ENCODE measurements at regions not wholly inside any gene's neighbourhood (a gene's known extent, or its start where the extent isn't known, plus 50 kb on each side); places are given as distances from the start of the nearest gene placed in this dataset.
A peak's percentile ranks its signal among the peaks of the same experiment; 100 is the strongest.

DNA sequence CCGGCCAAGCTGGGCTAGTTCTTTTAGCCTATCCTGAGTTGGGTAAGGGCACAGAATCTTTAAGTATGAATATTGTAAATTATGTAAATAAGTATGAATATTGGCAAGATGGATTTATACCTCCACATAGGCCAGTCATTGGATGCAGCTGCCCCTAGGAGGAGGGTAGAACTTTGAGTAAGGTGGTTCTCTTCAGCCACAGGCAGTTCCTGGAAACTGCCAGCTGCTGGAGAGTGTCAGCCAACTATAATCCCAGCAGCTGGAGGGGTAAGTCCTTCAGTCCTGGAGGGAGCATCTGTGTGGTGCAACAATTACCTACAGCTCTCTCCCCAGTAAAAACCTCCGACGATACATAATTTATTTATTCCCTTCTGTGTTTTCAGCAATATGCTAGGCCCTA lies 65.8 kb upstream of the TMPO start:
- TF ChIP-seq, protein P1, sequence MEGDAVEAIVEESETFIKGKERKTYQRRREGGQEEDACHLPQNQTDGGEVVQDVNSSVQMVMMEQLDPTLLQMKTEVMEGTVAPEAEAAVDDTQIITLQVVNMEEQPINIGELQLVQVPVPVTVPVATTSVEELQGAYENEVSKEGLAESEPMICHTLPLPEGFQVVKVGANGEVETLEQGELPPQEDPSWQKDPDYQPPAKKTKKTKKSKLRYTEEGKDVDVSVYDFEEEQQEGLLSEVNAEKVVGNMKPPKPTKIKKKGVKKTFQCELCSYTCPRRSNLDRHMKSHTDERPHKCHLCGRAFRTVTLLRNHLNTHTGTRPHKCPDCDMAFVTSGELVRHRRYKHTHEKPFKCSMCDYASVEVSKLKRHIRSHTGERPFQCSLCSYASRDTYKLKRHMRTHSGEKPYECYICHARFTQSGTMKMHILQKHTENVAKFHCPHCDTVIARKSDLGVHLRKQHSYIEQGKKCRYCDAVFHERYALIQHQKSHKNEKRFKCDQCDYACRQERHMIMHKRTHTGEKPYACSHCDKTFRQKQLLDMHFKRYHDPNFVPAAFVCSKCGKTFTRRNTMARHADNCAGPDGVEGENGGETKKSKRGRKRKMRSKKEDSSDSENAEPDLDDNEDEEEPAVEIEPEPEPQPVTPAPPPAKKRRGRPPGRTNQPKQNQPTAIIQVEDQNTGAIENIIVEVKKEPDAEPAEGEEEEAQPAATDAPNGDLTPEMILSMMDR (IDR thresholded peaks at IDR 0.05; ENCODE audit: insufficient read depth, low read depth, low read length, missing control alignments): no peak
- no peak overlapping the region for H3K4me3 ChIP-seq (ENCODE audit: low read length)
- DNase-seq (ENCODE audit: low read depth): no peak

DNA sequence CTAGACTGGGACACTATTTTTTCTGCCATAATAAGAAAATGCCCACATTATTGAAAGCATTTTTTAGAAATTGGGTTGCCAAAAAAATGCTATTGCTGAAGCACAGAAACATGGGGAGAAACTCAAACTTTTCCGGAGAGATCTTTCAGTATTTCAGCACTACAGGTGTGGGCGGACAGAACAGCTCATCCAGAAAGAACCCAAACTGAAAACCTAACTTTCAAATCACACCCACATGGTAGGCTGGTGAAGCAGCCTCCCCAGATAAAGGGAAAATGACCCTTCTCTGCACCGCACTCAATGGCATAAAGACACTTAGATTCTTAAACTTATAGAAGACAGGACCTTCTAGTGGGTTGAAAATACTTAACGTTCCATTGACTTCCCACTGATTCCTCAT lies 62.3 kb upstream of the TMPO start:
- DNase-seq (ENCODE audit: low read depth): no peak
- TF ChIP-seq, protein P1 (IDR thresholded peaks at IDR 0.05; ENCODE audit: insufficient read depth, low read depth, low read length, missing control alignments): no peak
- H3K4me3 ChIP-seq (ENCODE audit: low read length): no peak overlapping the region

DNA sequence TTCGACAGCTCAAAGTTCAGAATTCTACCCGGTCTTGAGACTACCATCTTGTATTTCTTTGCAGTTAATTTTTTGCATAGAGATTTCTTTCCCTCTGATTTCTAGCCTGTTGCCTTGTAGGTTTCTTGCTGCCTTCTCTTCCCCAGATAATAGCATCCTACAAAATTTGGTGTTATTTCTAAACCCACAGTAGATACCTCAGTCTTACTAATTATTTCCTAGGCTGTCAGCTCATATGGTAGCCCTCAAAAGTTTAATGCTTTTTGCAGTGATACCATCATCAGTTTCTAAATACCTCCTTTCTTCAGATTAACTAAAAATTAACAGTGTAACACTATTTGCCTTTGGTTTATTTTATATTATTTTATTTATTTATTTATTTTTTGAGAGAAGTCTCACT lies 61.9 kb upstream of the TMPO start:
- no peak for DNase-seq (ENCODE audit: low read depth)
- H3K4me3 ChIP-seq (ENCODE audit: low read length): no peak overlapping the region
- TF ChIP-seq, protein P1 (IDR thresholded peaks at IDR 0.05; ENCODE audit: insufficient read depth, low read depth, low read length, missing control alignments): no peak

DNA sequence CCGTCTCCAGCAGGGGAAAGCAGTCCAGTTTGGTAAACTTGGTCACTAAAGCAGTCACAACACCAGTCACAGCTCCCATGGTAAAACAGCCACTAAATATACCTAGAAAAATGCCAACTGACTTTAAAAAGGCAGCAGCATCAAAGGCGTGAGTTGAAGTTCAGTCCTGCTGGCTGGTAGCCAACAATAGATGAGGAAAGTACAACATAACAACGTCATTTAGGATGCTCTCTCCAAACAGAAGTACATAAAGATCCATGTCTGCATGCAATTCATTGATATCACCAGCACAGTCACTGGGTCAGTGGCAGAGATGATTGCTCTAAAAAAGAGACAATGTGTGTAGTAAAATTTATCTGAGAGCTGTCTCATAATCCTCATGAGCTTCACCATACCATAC lies 59.3 kb upstream of the TMPO start:
- TF ChIP-seq, protein P1 (IDR thresholded peaks at IDR 0.05; ENCODE audit: insufficient read depth, low read depth, low read length, missing control alignments): no peak
- no peak overlapping the region for H3K4me3 ChIP-seq (ENCODE audit: low read length)
- no peak for DNase-seq (ENCODE audit: low read depth)

DNA sequence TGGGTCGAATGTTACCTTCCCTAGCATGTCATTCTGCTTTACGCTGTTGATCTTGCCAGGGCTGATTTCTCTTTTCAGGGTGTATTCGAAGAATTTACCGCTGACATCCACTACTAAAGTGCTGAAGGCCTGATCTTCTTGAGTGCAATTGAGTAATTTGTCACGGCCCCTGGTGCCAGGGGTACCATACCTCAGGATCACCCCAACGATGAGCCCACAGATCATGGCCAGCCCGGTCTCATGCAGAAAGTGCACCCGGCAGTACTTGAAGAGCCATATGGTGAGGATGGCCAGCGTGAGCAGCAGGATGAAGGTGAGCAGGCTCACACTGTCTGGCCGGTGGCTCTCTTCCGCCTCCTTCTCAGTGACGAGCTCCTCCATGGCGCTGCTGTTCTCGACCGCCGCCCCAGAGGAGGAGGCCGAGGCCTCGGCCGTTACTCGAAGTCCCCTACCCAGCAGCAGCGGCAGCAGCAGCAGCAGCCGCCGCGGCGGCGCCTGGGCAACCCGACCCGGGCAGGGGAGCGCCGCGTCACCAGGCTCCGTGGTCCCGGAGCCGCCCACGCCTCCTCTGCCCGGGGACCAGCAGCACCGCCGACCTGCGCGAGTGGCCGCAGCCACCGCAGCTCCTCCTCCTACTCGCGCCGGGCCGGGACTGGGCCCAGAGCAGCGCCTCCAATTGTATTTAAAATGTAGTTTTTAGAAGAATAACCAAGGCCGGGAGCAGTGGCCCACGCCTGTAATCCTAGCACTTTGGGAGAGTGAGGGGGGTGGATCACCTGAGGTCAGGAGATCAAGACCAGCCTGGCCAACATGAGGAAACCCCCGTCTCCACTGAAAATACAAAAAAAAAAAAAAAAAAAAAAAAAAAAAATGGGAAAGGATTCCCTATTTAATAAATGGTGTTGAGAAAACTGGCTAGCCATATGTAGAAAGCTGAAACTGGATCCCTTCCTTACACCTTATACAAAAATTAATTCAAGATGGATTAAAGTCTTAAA lies 58.5 kb upstream of the TMPO start:
- H3K4me3 ChIP-seq (ENCODE audit: low read length): peak overlapping the region; percentile 25
- peak; percentile 36 for DNase-seq (ENCODE audit: low read depth)
- TF ChIP-seq, protein P1 (IDR thresholded peaks at IDR 0.05; ENCODE audit: insufficient read depth, low read depth, low read length, missing control alignments): no peak

DNA sequence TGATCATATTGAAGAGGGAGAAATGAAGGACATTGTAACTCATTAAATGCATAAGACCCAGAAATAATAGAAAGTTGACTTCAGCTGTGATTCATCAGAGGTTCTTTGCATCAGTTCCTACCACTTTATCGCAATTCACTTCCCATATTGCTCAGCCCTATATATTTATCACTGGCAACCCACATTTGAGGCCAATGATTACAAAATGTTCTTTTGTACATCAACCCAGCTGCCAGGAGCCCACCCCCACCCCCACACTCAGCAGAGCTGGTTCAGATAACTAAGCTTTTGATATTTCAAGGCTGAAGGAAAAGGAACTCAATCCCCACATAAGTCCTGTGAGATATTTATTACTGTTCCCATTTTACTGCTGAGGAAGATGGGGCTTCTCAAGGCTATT lies 51.2 kb upstream of the TMPO start:
- peak; percentile 53 for DNase-seq (ENCODE audit: low read depth)
- no peak overlapping the region for H3K4me3 ChIP-seq (ENCODE audit: low read length)
- TF ChIP-seq, protein P1 (IDR thresholded peaks at IDR 0.05; ENCODE audit: insufficient read depth, low read depth, low read length, missing control alignments): no peak
